ENCODE measurements at regions not wholly inside any gene's neighbourhood (a gene's known extent, or its start where the extent isn't known, plus 50 kb on each side); places are given as distances from the start of the nearest gene placed in this dataset.

DNA sequence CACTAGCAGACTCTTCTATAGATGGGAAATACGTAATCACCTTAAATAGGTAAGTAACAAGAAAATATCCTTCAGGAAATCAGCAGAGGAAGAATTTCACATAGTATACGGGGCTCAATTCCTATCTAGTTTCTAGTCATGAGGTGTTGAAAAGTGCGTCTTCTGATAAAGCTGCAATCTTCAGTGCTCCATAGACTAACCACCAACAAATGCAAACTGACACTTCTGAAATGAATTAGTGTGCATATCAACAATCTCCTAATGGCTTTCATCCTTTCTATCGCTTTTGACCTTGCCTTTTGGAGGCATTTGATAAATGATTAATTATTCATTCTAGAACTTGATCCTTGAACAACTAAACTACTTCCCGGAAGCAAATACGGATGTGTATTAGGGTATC is 2306.6 kb upstream of the AGA start (continued):
- TF ChIP-seq ZNF432 (CRISPR knock-in tag; IDR thresholded peaks at IDR 0.05; ENCODE audit: borderline replicate concordance) (no peak), ZNF160 (CRISPR knock-in tag; IDR thresholded peaks at IDR 0.05) (no peak), RBM39 (IDR thresholded peaks at IDR 0.05; ENCODE audit: low read depth, low read length, poor library complexity, severe bottlenecking) (no peak), SMARCE1 (IDR thresholded peaks at IDR 0.05; ENCODE audit: borderline replicate concordance) (no peak), ZBTB38 (CRISPR knock-in tag; IDR thresholded peaks at IDR 0.05) (no peak), SRY (CRISPR knock-in tag; IDR thresholded peaks at IDR 0.05) (no peak), ZNF180 (CRISPR knock-in tag; IDR thresholded peaks at IDR 0.05; ENCODE audit: borderline replicate concordance, low read depth) (no peak)
- TF ChIP-seq, protein P1, sequence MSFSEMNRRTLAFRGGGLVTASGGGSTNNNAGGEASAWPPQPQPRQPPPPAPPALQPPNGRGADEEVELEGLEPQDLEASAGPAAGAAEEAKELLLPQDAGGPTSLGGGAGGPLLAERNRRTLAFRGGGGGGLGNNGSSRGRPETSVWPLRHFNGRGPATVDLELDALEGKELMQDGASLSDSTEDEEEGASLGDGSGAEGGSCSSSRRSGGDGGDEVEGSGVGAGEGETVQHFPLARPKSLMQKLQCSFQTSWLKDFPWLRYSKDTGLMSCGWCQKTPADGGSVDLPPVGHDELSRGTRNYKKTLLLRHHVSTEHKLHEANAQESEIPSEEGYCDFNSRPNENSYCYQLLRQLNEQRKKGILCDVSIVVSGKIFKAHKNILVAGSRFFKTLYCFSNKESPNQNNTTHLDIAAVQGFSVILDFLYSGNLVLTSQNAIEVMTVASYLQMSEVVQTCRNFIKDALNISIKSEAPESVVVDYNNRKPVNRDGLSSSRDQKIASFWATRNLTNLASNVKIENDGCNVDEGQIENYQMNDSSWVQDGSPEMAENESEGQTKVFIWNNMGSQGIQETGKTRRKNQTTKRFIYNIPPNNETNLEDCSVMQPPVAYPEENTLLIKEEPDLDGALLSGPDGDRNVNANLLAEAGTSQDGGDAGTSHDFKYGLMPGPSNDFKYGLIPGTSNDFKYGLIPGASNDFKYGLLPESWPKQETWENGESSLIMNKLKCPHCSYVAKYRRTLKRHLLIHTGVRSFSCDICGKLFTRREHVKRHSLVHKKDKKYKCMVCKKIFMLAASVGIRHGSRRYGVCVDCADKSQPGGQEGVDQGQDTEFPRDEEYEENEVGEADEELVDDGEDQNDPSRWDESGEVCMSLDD (CRISPR knock-in tag; IDR thresholded peaks at IDR 0.05; ENCODE audit: borderline replicate concordance): no peak
- TF ChIP-seq, protein P2, sequence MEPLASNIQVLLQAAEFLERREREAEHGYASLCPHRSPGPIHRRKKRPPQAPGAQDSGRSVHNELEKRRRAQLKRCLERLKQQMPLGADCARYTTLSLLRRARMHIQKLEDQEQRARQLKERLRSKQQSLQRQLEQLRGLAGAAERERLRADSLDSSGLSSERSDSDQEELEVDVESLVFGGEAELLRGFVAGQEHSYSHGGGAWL (CRISPR knock-in tag; IDR thresholded peaks at IDR 0.05): no peak

DNA sequence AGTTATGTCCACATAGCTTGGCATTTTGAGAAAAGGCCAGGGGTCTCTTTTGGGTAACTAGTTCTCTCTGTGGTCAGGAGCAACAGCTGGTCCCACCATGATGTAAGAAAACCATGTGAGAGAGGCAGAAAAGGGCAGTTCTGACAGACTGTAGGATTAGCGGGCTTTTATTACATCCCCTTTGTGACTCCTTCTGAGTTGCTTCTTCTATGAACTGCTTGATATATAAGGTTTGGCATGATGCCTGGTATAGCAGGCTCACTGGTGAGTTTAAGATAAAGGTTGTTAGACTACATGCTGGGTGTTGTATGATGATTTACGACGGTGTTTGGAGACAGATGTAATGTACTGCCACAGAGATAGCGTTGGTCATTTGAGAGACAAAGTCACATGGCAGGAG is 2308.1 kb upstream of the AGA start:
- no peak for ATAC-seq
- 16% methylated on average over 4 of the region's 4 CpGs for WGBS (ENCODE audit: low lambda C conversion rate)
- no peak overlapping the region for H2AFZ ChIP-seq (ENCODE audit: low read length)
- H3K27me3 ChIP-seq (ENCODE audit: control insufficient read depth in 1 of 2, insufficient read depth in 2 of 2, low read length in 2 of 2): no peaks in the 10 kb centered on the region
- H3K36me3 ChIP-seq (replicated peaks in 1 of 2; ENCODE audit: control insufficient read depth in 1 of 2, insufficient read depth in 2 of 2, low read length in 2 of 2): no peaks in the 10 kb centered on the region
- intact Hi-C loops (cut with micrococcal nuclease; ENCODE audit: unreplicated experiment) (no loop called here), in situ Hi-C loops (cut with HindIII; ENCODE audit: extremely low pct_ligation_motif_present, low pct_unique_long_range_greater_than_20kb) (no loop called here)
- no peak overlapping the region for H3K9ac ChIP-seq (ENCODE audit: insufficient read depth, low read depth, low read length)
- no TSS peak for BruUV-seq (replicated peaks)
- H3K79me2 ChIP-seq (ENCODE audit: insufficient read depth, low read length): no peaks in the 10 kb centered on the region
- no peaks in the 10 kb centered on the region for H3K4me1 ChIP-seq (ENCODE audit: insufficient read depth, low read length)
- no peak overlapping the region for H3K4me2 ChIP-seq (ENCODE audit: low read depth, low read length)
- TF ChIP-seq CREB1 (IDR thresholded peaks at IDR 0.05) (no peak), CREB1 (CRISPR knock-in tag; IDR thresholded peaks at IDR 0.05) (no peak)
- H4K20me1 ChIP-seq (ENCODE audit: insufficient read depth, low read length): no peaks in the 10 kb centered on the region
- no peaks in the 10 kb centered on the region for H3K9me3 ChIP-seq (ENCODE audit: low read length)
- POLR2A ChIA-PET: no interaction called here
- no peak for DNase-seq (ENCODE audit: low spot score)
- H3K4me3 ChIP-seq (replicated peaks in 1 of 3; ENCODE audit: insufficient read depth in 1 of 3, low read depth in 2 of 3, low read length in 3 of 3): no peak overlapping the region
- FAIRE-seq: no peak
- CTCF ChIA-PET (ENCODE audit: low intra/inter-chr PET ratio, low total read pairs): no interaction called here
- H3K27ac ChIP-seq (ENCODE audit: extremely low read length, insufficient read depth, low read length): no peak overlapping the region

Measured in HepG2 (cell line).